NT2/D1 (cell line): ENCODE measurements at regions not wholly inside any gene's neighbourhood (a gene's known extent, or its start where the extent isn't known, plus 50 kb on each side); places are given as distances from the start of the nearest gene placed in this dataset.

Source experiments
- SUZ12 ChIP-seq: IDR thresholded peaks from 2 replicates; pipeline ENCODE4 v1.6.1; 2011; ENCODE audit not compliant: insufficient read length, insufficient read depth; ENCODE audit errors: extremely low read depth
- YY1 ChIP-seq: IDR thresholded peaks from 2 replicates; pipeline ENCODE4 v1.6.1; 2011; ENCODE audit not compliant: insufficient read length, insufficient read depth
- ZNF274 ChIP-seq: IDR thresholded peaks from 2 replicates; pipeline ENCODE4 v1.6.1; 2011; ENCODE audit warnings: mild to moderate bottlenecking, low read depth, low read length

- TF ChIP-seq YY1 (no peak), ZNF274 (no peak), SUZ12 (no peak)
These were observed 264.9 kb downstream of the BRD1 start for GRCh38 chr22:49562685-49563249.
